22Rv1 (cell line): ENCODE measurements at regions not wholly inside any gene's neighbourhood (a gene's known extent, or its start where the extent isn't known, plus 50 kb on each side); places are given as distances from the start of the nearest gene placed in this dataset.

Experiments used
- H3K27ac ChIP-seq: fragments of 450-650 bp; 2 replicates; pipeline ENCODE4 v1.5.1; 2017
- ZFX ChIP-seq: fragments of 450-650 bp; IDR thresholded peaks from 2 replicates; pipeline ENCODE4 v1.6.1; 2017; ENCODE audit warnings: antibody characterized with exemption, borderline replicate concordance
- TF ChIP-seq, protein P1 (sequence below): fragments of 450-650 bp; IDR thresholded peaks from 2 replicates; pipeline ENCODE4 v1.5.1; 2017; ENCODE audit warnings: mild to moderate bottlenecking

DNA sequence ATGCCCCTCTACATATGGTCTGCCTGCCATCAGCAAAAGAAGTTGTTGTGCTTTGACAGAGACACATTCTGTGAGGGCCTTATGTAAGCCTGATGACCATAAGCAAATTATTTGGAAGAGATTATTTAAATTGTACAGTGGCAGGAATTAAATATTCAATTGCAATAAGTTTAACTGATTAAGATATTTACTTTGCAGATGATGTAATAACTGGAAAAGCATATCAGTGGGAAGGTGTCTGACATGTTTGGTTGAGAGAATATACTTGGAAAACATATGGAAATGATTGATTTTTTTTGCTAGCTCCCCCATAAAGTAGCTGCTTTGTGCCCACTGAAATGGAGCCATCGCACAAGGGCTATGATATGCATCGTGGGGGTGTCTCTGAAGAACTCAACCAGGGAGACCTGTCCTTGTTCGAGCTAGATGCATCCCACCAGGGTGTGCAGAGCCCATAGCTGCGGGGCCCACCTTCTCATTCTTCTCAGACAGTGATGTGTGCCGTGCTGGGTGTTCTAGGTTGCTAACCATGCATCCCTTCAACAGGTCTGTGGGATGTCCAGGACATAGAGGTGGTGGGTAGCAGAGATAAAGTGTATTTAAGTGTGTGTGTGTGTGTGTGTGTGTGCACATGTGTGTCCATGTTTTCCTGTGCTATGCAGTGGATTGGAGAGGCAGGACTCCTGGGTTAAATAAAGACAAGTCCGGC is 90.4 kb upstream of the PARD3B start:
- TF ChIP-seq ZFX: no peak
- TF ChIP-seq, protein P1, sequence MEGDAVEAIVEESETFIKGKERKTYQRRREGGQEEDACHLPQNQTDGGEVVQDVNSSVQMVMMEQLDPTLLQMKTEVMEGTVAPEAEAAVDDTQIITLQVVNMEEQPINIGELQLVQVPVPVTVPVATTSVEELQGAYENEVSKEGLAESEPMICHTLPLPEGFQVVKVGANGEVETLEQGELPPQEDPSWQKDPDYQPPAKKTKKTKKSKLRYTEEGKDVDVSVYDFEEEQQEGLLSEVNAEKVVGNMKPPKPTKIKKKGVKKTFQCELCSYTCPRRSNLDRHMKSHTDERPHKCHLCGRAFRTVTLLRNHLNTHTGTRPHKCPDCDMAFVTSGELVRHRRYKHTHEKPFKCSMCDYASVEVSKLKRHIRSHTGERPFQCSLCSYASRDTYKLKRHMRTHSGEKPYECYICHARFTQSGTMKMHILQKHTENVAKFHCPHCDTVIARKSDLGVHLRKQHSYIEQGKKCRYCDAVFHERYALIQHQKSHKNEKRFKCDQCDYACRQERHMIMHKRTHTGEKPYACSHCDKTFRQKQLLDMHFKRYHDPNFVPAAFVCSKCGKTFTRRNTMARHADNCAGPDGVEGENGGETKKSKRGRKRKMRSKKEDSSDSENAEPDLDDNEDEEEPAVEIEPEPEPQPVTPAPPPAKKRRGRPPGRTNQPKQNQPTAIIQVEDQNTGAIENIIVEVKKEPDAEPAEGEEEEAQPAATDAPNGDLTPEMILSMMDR: no peak
- H3K27ac ChIP-seq: no peak overlapping the region

DNA sequence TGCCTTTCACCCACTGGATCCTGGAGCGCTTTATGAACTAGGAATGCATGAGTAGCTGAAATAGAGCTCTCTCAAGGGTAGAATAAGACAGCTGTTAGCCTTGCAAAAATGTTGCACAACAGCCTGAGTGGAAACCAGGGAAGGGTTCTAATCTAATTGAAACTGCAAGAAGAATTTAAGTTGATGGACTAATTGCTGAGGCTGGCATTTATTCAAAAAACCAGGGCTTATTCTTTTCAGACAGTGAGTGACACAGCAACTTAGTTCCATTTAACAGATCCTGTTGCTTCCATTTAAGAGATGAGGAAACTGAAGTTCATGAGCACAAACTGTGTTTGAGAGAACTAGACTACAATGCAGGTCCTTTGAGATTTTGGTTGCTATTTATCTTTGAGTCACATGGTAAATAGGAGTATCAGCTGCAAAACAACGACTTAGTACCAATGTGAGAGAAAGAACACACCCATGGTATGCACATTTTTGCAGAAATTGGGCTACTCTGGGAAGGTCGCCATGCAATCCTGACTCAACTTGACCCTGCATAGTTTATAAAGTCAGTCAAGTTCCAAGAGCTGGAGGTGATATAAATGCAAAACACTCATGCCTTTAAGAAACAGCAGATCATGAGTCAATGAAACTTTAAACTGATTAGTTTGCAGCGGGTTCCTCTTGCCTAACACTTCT is 76.4 kb upstream of the PARD3B start:
- TF ChIP-seq, protein P1: no peak
- TF ChIP-seq ZFX: no peak
- no peak overlapping the region for H3K27ac ChIP-seq

DNA sequence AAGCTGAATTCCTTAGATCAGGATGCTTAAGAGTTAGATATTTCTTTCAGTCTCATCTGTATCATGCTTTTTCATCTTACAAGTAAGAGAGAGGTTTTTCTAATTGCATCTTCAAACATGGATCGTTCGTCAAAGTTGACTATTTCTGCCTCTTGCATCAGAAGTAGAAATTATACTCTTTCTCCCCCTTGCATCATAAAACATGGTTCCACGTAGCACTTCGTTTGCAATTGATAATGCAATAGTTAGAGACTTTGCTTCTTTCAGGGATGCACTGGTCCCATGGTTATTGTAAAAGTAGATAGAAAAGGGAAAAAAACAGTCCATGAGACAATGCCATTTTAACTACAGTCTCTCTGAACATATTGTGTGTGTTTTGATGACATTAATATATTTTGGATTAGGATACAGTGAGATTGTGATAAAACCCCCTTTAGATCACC is 75.1 kb upstream of the PARD3B start:
- TF ChIP-seq, protein P1: no peak
- no peak for TF ChIP-seq ZFX
- no peak overlapping the region for H3K27ac ChIP-seq

DNA sequence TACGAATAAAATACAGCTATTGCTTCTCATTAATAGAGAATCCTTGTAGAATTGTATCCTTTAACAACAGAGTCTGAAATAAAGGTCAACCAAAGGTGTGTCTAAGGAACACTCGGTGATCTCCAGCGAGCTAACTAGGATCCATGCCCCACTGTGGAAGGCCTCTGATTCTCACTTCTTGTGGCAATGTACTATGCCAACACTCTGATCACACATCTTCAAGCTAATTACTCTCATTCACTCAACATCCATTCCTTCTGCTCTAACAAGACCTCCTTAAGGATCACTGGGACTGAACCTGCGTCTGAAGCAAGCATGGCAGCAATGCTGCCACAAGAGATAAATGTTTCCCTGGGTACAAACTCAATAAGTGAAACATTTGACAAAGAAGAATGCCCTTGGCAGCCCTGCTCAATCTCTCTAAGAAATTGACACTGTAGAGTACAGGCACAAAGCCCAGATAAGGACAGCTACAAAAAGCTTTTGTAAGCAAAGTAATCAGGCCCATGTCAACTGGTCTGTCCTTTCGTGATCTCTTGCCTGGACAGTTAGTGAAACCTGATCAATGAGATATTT is 74.6 kb upstream of the PARD3B start:
- no peak overlapping the region for H3K27ac ChIP-seq
- TF ChIP-seq ZFX: no peak
- TF ChIP-seq, protein P1: no peak

DNA sequence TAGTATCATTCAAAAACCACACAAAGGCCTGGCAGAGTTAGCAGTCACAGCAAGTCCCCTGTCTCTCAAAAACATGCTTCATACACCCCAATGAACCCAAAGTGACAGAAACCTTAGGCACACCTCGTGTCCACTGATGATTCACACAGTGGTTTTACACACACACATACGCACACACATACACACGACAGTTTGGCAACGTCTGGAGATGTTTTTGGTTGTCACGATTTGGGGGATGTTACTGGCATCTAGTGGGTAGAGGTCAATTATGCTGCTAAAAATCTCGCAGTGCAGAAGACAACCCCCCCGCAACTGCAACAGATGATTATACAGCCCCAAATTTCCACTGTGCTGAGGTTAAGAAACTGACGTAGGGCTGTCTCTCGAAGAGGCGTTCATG is 72.9 kb upstream of the PARD3B start:
- TF ChIP-seq ZFX: no peak
- TF ChIP-seq, protein P1: no peak

DNA sequence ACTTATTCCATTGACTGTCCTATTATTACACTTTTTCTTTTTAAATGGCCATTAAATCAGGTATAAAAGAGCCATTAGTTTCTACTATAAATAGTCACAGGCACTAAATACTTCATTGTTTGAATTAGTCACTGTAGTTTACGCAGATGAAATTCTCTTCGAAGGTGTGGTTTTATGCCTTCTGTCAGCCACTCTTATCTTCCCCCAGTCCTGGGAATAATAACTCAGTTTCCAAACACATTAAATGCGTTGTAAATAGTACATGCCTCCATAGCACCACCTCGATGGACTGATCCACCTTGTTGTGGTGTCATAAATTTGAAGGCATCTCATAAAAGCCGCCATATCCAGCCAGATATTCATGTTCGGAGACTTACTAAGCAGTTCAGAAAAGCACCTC is 72.1 kb upstream of the PARD3B start:
- TF ChIP-seq, protein P1: no peak
- TF ChIP-seq ZFX: no peak
- H3K27ac ChIP-seq: no peak overlapping the region

More for the DNA sequence above, 72.9 kb upstream of the PARD3B start:
- no peak overlapping the region for H3K27ac ChIP-seq

DNA sequence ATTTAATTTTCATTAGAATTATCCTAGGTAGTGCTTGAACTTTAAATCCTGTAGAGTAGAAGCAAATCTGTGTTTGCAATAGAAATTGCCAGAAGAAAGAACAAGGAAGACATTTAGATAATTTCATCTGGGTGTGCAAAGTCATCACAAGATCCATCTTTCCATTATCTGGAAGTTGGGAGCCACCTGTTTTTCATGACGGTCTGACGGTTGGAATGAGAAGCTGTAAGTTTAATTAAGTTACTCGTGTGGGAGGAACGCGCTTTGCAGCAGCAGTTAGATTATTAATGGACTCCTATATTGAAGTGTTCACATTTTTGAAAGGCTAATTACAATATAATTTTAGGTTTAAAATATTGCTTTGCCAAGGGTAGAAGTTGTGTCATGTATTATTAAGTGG is 69.9 kb upstream of the PARD3B start:
- TF ChIP-seq ZFX: no peak
- TF ChIP-seq, protein P1: no peak
- no peak overlapping the region for H3K27ac ChIP-seq
